ENCODE measurements at regions not wholly inside any gene's neighbourhood (a gene's known extent, or its start where the extent isn't known, plus 50 kb on each side); places are given as distances from the start of the nearest gene placed in this dataset.

DNA sequence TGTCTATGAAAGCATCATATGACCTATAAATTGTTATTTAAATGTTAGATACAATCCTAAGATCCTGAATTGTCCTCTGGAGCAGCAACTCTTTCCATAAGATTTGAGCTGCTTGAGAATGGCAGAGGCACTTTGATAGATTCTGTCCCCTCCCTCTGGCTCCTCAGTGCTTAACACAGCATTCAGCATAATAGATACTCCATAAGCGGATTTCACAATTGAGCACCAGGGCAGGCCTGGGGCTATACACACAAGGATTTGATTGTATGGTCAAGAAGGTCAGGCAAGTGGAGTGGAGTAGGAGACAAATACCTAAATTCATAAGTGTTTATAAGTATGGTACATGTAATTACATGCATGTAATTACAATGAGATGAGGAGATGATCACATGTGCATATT is 96.3 kb downstream of the FOXD1 start:
- no peak for DNase-seq (ENCODE audit: extremely low spot score)
- ChIA-PET POLR2A (no interaction called here), CTCF (no interaction called here)
- TF ChIP-seq, protein P1, sequence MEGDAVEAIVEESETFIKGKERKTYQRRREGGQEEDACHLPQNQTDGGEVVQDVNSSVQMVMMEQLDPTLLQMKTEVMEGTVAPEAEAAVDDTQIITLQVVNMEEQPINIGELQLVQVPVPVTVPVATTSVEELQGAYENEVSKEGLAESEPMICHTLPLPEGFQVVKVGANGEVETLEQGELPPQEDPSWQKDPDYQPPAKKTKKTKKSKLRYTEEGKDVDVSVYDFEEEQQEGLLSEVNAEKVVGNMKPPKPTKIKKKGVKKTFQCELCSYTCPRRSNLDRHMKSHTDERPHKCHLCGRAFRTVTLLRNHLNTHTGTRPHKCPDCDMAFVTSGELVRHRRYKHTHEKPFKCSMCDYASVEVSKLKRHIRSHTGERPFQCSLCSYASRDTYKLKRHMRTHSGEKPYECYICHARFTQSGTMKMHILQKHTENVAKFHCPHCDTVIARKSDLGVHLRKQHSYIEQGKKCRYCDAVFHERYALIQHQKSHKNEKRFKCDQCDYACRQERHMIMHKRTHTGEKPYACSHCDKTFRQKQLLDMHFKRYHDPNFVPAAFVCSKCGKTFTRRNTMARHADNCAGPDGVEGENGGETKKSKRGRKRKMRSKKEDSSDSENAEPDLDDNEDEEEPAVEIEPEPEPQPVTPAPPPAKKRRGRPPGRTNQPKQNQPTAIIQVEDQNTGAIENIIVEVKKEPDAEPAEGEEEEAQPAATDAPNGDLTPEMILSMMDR (IDR thresholded peaks at IDR 0.05; ENCODE audit: control extremely low read depth, extremely low read depth, low read depth, missing control alignments) = no peak

DNA sequence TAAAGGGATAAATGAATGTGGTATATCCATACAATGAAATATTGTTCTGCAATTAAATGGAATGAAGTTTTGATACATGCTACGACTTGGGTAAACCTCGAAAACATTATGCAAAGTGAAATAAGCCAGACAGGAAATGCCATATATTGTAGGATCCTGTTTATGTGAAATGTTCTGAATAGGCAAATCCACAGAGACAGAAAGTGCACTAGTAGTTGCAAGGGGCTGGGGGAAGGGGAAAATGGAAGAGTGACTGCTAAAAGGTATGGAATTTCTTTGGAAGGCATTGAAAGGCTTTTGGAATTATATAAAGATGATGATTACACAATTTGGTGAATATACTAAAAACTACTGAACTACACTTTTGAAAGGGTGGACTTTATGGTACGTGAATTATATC is 97.0 kb downstream of the FOXD1 start:
- ChIA-PET CTCF (no interaction called here), POLR2A (no interaction called here)
- TF ChIP-seq, protein P1 (IDR thresholded peaks at IDR 0.05; ENCODE audit: control extremely low read depth, extremely low read depth, low read depth, missing control alignments) = no peak
- no peak for DNase-seq (ENCODE audit: extremely low spot score)

DNA sequence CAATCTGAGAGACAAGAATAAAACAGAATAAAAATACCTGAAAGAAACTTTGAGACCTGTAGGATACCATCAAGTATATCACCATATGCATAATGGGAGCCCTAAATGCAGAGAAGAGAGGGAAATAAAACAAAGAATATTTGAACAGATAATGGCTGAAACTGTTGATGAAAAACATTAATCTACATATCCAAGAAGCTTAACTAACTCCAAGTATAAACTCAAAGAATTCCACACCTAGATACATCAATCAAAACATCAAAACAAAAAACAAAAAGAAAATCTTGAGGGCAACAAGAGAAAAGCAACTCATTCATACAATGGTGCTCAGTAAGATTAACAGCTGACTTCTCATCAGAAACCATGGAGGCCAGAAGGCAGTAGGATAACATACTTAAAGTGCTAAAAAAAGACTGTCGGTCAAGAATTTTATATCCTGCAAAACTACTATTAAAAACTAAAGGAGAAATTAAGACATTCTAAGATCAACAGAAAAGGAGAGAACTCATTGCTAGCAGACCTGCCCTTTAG is 101.6 kb downstream of the FOXD1 start:
- TF ChIP-seq, protein P1 (IDR thresholded peaks at IDR 0.05; ENCODE audit: control extremely low read depth, extremely low read depth, low read depth, missing control alignments) = no peak
- no peak for DNase-seq (ENCODE audit: extremely low spot score)
- ChIA-PET POLR2A (no interaction called here), CTCF (interaction anchor here (1.3 kb wide), 1 partner anchor 108 kb away, joined by 3 read pairs; no protein-coding TSS in a partner anchor)

DNA sequence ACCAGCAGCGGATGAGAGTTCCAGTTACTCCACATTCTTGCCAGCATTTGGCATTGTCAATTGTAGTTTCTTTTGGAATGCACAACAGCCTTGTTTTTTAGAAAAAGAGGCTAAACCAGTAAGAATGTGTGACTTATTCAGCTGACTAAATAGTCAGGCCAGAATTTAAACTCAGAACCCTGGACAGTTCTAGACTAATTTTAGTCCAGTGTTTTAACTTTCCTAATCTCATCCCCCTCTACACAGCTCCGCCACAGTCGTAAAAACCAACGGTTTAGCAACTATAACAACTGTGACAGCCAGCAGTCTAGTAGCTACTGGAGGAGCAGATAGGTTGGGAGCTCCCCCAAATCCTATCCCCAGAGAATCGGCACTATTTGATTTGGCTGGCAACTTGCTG is 103.7 kb downstream of the FOXD1 start:
- POLR2A ChIA-PET = no interaction called here
- TF ChIP-seq, protein P1 (IDR thresholded peaks at IDR 0.05; ENCODE audit: control extremely low read depth, extremely low read depth, low read depth, missing control alignments) = no peak
- no peak for DNase-seq (ENCODE audit: extremely low spot score)
- CTCF ChIA-PET = interaction anchor here (1.2 kb wide), 1 partner anchor 18 kb away, joined by 3 read pairs; no protein-coding TSS in a partner anchor

DNA sequence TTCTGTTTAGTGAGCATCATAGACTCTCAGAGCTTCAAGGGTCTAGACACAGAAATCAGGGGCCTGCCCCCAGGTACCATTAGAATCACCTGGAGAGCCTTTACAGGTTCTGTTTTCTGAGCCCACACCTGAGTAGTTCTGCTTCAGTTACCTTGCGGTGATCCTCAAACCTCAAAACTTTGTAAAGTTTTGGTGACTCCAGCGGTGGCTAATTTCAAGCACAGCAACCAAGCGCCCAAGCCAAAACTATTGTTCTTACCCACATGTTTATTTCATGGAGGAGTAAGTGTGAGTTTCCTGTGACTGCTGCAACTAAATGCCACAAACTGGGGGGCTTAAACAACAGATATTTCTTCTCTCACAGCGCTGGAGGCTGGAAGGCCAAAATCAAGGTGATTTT is 108.9 kb downstream of the FOXD1 start:
- ChIA-PET CTCF (no interaction called here), POLR2A (no interaction called here)
- DNase-seq (ENCODE audit: extremely low spot score) = no peak
- TF ChIP-seq, protein P1 (IDR thresholded peaks at IDR 0.05; ENCODE audit: control extremely low read depth, extremely low read depth, low read depth, missing control alignments) = no peak

DNA sequence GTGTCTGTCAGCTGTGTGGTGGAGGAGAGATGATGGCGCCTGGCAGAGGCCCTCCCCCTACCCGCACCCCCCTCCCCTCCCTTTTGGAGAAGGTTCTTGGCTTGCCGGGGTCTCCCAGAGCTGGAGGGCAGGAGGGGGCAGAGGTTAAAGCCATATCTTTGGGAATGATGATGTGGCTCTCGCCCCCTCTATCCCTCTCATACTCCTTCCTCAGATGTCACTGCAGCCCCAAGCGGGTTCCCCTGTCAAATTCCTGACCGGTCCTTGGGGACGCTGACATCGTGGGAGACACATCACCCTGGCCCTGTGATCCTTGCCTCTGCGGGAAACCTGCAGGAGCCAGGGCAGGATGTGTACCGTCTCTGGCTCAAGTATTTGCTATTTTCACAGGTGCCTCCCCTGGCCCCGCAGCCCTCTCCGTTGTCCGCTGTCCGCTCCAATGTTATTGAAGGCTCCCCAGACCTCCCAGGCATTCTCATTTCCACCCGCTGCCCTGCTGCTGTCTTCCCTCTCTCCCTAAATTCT is 109.5 kb downstream of the FOXD1 start:
- TF ChIP-seq, protein P1 (IDR thresholded peaks at IDR 0.05; ENCODE audit: control extremely low read depth, extremely low read depth, low read depth, missing control alignments) = no peak
- CTCF ChIA-PET = no interaction called here
- POLR2A ChIA-PET = no interaction called here
- no peak for DNase-seq (ENCODE audit: extremely low spot score)
